A549 (cell line): ENCODE measurements at regions not wholly inside any gene's neighbourhood (a gene's known extent, or its start where the extent isn't known, plus 50 kb on each side); places are given as distances from the start of the nearest gene placed in this dataset.

Experiments
- ATAC-seq, 2 experiments: fragments of 200-7000 bp in 1 of 2; fragments of >200 bp in 1 of 2; cut with Nextera tagmentation in 1 of 2; cut with Tn5 transposase in 1 of 2; 3 replicates each; pipeline versions ENCODE4 v1.8.0 to v1.9.1; 2018 to 2020; ENCODE audit warnings: mild to moderate bottlenecking in 1 of 2, moderate library complexity in 1 of 2
- CTCF ChIA-PET: fragments of 300-600 bp; sonication (Branson Sonifier 250); formaldehyde crosslinking; extraction: SDS; loops from one replicate; lab custom pipeline; 2021; ENCODE audit warnings: antibody characterized with exemption, inconsistent platforms; lab: Yijun Ruan, JAX
- POLR2A ChIA-PET: fragments of 350-600 bp; formaldehyde crosslinking; extraction: SDS; loops from one replicate; lab custom pipeline; 2021; ENCODE audit warnings: antibody characterized with exemption, inconsistent platforms; lab: Yijun Ruan, JAX
- DNase-seq, 2 experiments: peaks; one replicate each; pipeline versions ENCODE4 v3.0.0 to v3.0.0-alpha.2; 2011 to 2016; ENCODE audit warnings: low read depth in 1 of 2, low spot score in 1 of 2
- FAIRE-seq: peaks from 2 replicates; lab custom pipeline; 2011; peaks lifted over from hg19 to GRCh38; lab: Jason Lieb, UNC
- H3K27ac ChIP-seq, 2 experiments: fragments of >200 bp; sonication (Bioruptor Twin); formaldehyde crosslinking; 3 replicates each; pipeline ENCODE4 v1.5.1; 2016 to 2017
- H3K4me1 ChIP-seq: fragments of >200 bp; sonication (Bioruptor Twin); formaldehyde crosslinking; 3 replicates; pipeline ENCODE4 v1.6.1; 2016
- H3K4me2 ChIP-seq: fragments of >200 bp; sonication (Bioruptor Twin); formaldehyde crosslinking; 3 replicates; pipeline ENCODE4 v1.6.1; 2016
- H3K4me3 ChIP-seq: fragments of >200 bp; sonication (Bioruptor Twin); formaldehyde crosslinking; 3 replicates; pipeline ENCODE4 v1.5.1; 2016
- H3K9me3 ChIP-seq: fragments of >200 bp; sonication (Bioruptor Twin); formaldehyde crosslinking; 3 replicates; pipeline ENCODE4 v1.6.1; 2016
- CHD2 ChIP-seq: fragments of 150-350 bp; IDR thresholded peaks from 2 replicates; pipeline ENCODE4 v1.6.1; 2014; ENCODE audit warnings: low read length; ENCODE audit not compliant: partially characterized antibody
- FOXS1 ChIP-seq: fragments of 250-450 bp; sonication (Bioruptor Pico); IDR thresholded peaks from 2 replicates; pipeline ENCODE4 v1.5.0; 2020; ENCODE audit warnings: mild to moderate bottlenecking, moderate library complexity
- GATA3 ChIP-seq: IDR thresholded peaks from 2 replicates; pipeline ENCODE4 v1.6.1; 2012; ENCODE audit warnings: borderline replicate concordance
- KDM1A ChIP-seq: fragments of 200-600 bp; sonication (generic); IDR thresholded peaks from 2 replicates; pipeline ENCODE4 v1.6.1; 2016; ENCODE audit warnings: low read depth, mild to moderate bottlenecking
- RAD21 ChIP-seq, 2 experiments: fragments of >200 bp in 1 of 2; sonication (Bioruptor Twin) in 1 of 2; formaldehyde crosslinking in 1 of 2; IDR thresholded peaks in 1 of 2; conservative IDR thresholded peaks in 1 of 2; 2 replicates in 1 of 2; 3 replicates in 1 of 2; pipeline ENCODE4 v1.6.1; 2012 to 2018; ENCODE audit warnings: inconsistent platforms in 1 of 2
- RFX5 ChIP-seq: fragments of 450-650 bp; IDR thresholded peaks from 2 replicates; pipeline ENCODE4 v1.7.1; 2014; ENCODE audit warnings: antibody characterized with exemption, mild to moderate bottlenecking, moderate library complexity
- SMC3 ChIP-seq: fragments of >200 bp; sonication (Bioruptor Twin); formaldehyde crosslinking; IDR thresholded peaks from 3 replicates; pipeline ENCODE4 v1.6.1; 2018; ENCODE audit warnings: inconsistent platforms
- TFCP2L1 ChIP-seq: fragments of 250-450 bp; sonication (Bioruptor Pico); IDR thresholded peaks from 2 replicates; pipeline ENCODE4 v1.5.0; 2021; ENCODE audit warnings: mild to moderate bottlenecking
- ZFP36 ChIP-seq: fragments of 450-650 bp; IDR thresholded peaks from 2 replicates; pipeline ENCODE4 v1.6.1; 2014; ENCODE audit warnings: borderline replicate concordance; ENCODE audit not compliant: partially characterized antibody
- ZSCAN20 ChIP-seq: fragments of 250-450 bp; sonication (Bioruptor Pico); IDR thresholded peaks from 2 replicates; pipeline ENCODE4 v1.8.0; 2022; ENCODE audit warnings: mild to moderate bottlenecking, moderate library complexity
- WGBS: methylation state at CpG from one replicate; pipeline ENCODE4 v1.1.6; 2017; ENCODE audit errors: missing lambda C conversion rate; 5-methylcytosine and 5-hydroxymethylcytosine counted together
- TF ChIP-seq, protein P1 (sequence below): fragments of 200-600 bp; sonication (generic); IDR thresholded peaks from 2 replicates; pipeline ENCODE4 v1.6.1; 2016; ENCODE audit warnings: antibody characterized with exemption, mild to moderate bottlenecking, moderate library complexity
- TF ChIP-seq, protein P2 (sequence below): IDR thresholded peaks from 2 replicates; pipeline ENCODE4 v1.6.1; 2012
- TF ChIP-seq, protein P3 (sequence below): IDR thresholded peaks from 2 replicates; pipeline ENCODE4 v1.6.1; 2012; ENCODE audit warnings: low read depth, borderline replicate concordance
- TF ChIP-seq, protein P4 (sequence below): fragments of >200 bp; sonication (Bioruptor Twin); formaldehyde crosslinking; IDR thresholded peaks from 2 replicates; pipeline ENCODE4 v1.6.1; 2016

DNA sequence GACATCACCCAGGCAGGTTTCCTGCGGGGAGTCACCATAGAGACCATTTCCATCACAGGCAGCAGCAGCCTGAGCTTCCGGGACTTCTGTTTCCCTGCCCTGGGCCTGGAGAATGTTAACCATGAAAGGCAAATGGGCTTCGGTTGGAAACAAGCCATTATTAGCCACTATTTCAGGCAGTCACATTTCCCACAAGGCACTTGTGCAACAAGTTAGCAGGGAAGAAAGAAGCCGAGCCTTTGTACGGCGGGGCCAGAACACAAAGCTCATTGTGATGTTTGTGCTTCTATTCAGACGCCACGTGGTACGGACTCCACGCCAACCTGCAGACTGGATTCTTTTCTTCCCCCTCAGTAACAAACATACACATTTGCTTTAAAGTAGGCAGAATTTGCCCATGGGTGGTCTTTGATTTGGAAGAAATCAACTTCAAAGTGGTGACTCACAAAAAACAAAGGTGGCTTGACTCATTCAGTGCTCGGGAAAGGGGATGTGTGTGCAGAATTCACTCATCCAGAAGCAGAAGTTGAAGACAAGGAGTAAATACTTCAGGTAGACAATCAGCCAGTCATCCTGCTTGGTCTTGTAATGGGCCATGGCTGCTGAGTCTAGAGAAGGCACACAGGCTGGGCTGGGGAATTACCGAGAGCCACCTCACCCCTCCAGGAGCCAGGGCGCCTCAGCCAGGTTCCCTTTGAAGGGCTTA, 154.2 kb upstream of the PRMT8 start:
- POLR2A ChIA-PET: no interaction called here
- TF ChIP-seq, protein P1, sequence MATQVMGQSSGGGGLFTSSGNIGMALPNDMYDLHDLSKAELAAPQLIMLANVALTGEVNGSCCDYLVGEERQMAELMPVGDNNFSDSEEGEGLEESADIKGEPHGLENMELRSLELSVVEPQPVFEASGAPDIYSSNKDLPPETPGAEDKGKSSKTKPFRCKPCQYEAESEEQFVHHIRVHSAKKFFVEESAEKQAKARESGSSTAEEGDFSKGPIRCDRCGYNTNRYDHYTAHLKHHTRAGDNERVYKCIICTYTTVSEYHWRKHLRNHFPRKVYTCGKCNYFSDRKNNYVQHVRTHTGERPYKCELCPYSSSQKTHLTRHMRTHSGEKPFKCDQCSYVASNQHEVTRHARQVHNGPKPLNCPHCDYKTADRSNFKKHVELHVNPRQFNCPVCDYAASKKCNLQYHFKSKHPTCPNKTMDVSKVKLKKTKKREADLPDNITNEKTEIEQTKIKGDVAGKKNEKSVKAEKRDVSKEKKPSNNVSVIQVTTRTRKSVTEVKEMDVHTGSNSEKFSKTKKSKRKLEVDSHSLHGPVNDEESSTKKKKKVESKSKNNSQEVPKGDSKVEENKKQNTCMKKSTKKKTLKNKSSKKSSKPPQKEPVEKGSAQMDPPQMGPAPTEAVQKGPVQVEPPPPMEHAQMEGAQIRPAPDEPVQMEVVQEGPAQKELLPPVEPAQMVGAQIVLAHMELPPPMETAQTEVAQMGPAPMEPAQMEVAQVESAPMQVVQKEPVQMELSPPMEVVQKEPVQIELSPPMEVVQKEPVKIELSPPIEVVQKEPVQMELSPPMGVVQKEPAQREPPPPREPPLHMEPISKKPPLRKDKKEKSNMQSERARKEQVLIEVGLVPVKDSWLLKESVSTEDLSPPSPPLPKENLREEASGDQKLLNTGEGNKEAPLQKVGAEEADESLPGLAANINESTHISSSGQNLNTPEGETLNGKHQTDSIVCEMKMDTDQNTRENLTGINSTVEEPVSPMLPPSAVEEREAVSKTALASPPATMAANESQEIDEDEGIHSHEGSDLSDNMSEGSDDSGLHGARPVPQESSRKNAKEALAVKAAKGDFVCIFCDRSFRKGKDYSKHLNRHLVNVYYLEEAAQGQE: no peak
- TF ChIP-seq ZSCAN20 (no peak), TFCP2L1 (CRISPR knock-in tag) (no peak), SMC3 (no peak)
- TF ChIP-seq, protein P2, sequence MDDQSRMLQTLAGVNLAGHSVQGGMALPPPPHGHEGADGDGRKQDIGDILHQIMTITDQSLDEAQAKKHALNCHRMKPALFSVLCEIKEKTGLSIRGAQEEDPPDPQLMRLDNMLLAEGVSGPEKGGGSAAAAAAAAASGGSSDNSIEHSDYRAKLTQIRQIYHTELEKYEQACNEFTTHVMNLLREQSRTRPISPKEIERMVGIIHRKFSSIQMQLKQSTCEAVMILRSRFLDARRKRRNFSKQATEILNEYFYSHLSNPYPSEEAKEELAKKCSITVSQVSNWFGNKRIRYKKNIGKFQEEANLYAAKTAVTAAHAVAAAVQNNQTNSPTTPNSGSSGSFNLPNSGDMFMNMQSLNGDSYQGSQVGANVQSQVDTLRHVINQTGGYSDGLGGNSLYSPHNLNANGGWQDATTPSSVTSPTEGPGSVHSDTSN: no peak
- CTCF ChIA-PET: interaction anchor here (0.7 to 5.7 kb wide), 2 partner anchors 36 to 468 kb away, joined by 4 to 22 read pairs; no protein-coding TSS in a partner anchor
- FAIRE-seq (no peak), DNase-seq (no peak), ATAC-seq (no peak)
- H3K4me2 ChIP-seq: no peak overlapping the region
- WGBS: 41% methylated on average over 13 of the region's 13 CpGs
- H3K4me3 ChIP-seq: no peak overlapping the region
- no peaks in the 10 kb centered on the region for H3K9me3 ChIP-seq
- no peak overlapping the region for H3K27ac ChIP-seq
- no peaks in the 10 kb centered on the region for H3K4me1 ChIP-seq

DNA sequence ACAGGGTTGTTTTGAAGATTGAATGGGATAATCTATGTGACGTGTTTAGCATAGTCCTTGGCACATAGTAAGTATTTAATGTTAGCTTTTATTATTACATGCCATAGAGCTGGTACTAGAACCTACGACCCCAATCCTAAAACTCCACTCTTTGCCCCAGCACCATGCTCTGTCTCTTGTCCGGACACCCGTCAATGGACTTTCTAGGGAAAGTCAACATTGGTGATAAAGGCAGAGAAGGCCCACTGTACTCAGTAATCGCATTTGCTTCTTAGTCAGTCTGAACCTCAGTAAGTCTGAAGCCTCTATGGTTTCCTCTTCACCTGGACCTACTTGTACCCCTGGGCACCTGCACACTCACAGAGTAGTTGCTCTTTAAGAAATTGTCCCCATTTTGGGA, 153.1 kb upstream of the PRMT8 start:
- no peak overlapping the region for H3K27ac ChIP-seq
- TF ChIP-seq CHD2 (no peak), KDM1A (no peak)
- TF ChIP-seq, protein P3, sequence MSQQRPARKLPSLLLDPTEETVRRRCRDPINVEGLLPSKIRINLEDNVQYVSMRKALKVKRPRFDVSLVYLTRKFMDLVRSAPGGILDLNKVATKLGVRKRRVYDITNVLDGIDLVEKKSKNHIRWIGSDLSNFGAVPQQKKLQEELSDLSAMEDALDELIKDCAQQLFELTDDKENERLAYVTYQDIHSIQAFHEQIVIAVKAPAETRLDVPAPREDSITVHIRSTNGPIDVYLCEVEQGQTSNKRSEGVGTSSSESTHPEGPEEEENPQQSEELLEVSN: no peak
- TF ChIP-seq, protein P4, sequence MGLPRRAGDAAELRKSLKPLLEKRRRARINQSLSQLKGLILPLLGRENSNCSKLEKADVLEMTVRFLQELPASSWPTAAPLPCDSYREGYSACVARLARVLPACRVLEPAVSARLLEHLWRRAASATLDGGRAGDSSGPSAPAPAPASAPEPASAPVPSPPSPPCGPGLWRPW: no peak
- TF ChIP-seq, all 56 proteins: peak for 0
- Histone ChIP-seq H3K4me2 (no peak overlapping the region), H3K9me3 (no peaks in the 10 kb centered on the region), H3K4me3 (no peak overlapping the region), H3K4me1 (no peaks in the 10 kb centered on the region)
- DNase-seq: no peak
- no peak for ATAC-seq
- CTCF ChIA-PET: no interaction called here
- WGBS: 66% methylated on average over 5 of the region's 5 CpGs
- FAIRE-seq: no peak
- POLR2A ChIA-PET: no interaction called here

DNA sequence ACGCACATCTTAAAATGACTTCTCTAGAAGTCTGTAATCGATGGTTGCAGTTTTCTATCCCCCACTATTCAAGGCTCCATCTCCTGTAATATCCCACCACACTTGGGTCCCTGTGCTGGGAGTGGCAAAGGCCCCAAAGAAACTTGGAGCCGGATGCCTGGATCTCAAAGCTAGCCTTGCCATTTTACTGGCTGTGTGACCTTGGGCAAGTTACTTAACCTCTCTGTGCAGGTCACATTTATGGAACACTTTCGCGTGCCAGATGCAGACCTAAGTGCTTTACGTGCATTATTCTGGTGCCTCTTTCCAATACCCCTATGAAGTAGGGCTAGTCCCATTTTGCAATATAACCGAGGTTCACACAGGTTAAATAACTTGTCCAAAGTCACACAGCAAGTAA, 151.8 kb upstream of the PRMT8 start:
- no peaks in the 10 kb centered on the region for H3K9me3 ChIP-seq
- ChIA-PET POLR2A (no interaction called here), CTCF (no interaction called here)
- TF ChIP-seq GATA3 (no peak), ZFP36 (peak; percentile 64), SMC3 (no peak), RAD21 (conservative IDR thresholded peaks at IDR 0.05 in 1 of 2, IDR thresholded peaks at IDR 0.05 in 1 of 2) (no peak), RFX5 (no peak), FOXS1 (CRISPR knock-in tag) (no peak)
- ATAC-seq (no peak), FAIRE-seq (no peak), DNase-seq (no peak)
- H3K27ac ChIP-seq: no peak overlapping the region
- WGBS: 25% methylated on average over 7 of the region's 7 CpGs
- H3K4me2 ChIP-seq: no peak overlapping the region
- H3K4me3 ChIP-seq: no peak overlapping the region
- H3K4me1 ChIP-seq: no peaks in the 10 kb centered on the region
